ENCODE measurements at regions not wholly inside any gene's neighbourhood (a gene's known extent, or its start where the extent isn't known, plus 50 kb on each side); places are given as distances from the start of the nearest gene placed in this dataset.

DNA sequence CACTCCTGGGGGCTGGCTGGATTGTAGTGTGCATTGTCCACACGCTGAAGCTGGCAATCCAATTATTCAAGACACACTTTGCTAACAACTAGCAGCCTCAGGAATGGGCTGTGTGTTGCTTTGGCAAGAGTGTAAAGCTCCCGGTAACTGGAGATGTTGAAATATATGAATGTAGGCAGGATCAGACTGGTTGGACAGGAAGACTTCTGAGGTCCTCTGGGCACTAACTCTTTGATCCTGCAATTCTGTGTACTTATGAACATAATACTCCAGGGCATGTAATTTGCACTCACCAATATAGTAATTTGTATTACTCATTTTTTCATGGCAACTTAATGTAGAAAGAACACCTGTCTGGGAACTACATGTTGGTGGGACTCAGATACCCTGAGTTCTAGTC is 106.7 kb upstream of the SLC28A3 start:
- in situ Hi-C loops (cut with HindIII; ENCODE audit: low sequenced_read_pairs) = no loop called here

DNA sequence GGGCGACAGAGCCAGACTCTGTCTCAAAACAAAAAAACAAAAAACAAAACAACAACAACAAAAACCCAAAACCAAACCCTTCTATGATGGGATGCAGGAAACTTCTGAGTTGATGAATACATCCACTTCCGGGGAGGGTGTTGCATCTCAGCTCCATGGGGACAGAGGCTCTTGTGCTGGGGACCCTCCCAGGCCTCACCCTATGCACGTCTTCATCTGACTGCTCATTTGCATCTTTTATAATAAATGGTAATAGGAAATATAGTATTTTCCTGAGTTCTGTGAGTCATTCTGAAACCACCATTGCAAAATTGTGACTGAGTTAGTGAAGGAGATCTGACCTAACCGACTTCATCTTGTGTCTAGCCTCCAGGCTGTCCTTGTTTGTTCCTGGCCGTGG is 109.5 kb upstream of the SLC28A3 start:
- in situ Hi-C loops (cut with HindIII; ENCODE audit: low sequenced_read_pairs) = loop anchor here (25.0 kb wide), 1 partner anchor 937 kb away; no protein-coding TSS in a partner anchor

DNA sequence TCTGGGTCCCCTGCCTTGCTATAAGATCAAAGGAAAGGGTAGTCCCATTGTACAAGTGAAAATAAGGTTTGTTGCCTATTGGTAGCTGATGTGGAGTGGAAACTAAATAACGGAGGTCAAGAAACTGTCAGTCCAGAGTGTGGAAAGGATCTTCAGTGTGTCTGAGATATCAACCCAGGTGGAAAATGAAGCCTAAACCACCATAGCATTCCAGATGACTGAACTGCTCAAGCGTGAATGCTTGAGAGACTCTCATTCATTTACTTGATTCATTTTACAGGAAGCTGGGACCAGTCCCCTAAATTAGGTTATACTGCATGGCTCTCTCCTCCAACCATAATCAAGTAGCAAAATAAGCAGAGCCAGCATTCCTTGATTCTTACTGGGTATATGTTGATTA is 116.0 kb upstream of the SLC28A3 start:
- in situ Hi-C loops (cut with HindIII; ENCODE audit: low sequenced_read_pairs) = loop anchor here (25.0 kb wide), 1 partner anchor 931 kb away; no protein-coding TSS in a partner anchor

DNA sequence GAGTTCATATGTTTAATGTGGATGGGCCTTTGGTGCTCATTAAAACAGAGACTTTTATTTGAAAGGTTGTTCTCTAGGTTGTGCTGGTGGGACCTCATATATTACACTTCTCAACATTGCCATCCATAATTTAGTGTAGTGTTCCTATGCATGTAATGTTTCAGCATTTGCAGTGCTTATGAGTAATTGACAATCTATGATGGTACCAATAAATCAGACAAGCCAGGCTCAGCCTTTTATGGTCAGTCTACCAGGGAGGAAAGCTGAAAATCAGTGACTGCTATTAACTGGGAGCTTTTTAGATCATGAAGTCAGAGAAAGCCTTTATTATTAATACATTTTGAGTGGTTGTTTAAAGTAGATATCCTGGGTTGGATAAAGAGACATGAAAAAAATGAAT is 120.1 kb upstream of the SLC28A3 start:
- in situ Hi-C loops (cut with HindIII; ENCODE audit: low sequenced_read_pairs) = loop anchor here (25.0 kb wide), 1 partner anchor 927 kb away; no protein-coding TSS in a partner anchor

DNA sequence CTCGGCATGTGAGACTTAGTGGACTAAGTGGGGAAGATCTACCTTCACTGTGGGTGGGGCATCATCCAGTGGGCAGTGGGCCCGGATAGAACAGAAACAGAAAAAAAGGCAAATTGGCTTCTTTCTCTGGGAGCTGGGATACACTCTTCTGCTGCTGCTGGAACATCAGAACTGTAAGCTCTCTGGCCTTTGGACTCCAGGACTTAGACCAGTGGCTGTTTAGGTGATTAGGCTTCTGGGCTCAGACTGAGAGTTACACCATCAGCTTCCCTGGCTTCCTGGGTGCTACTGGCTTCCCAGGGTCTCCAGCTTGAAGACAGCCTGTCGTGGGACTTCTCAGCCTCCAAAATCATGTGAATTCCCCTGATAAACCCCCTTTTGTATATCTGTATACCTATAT is 122.7 kb upstream of the SLC28A3 start:
- in situ Hi-C loops (cut with HindIII; ENCODE audit: low sequenced_read_pairs) = loop anchor here (25.0 kb wide), 1 partner anchor 924 kb away; no protein-coding TSS in a partner anchor

DNA sequence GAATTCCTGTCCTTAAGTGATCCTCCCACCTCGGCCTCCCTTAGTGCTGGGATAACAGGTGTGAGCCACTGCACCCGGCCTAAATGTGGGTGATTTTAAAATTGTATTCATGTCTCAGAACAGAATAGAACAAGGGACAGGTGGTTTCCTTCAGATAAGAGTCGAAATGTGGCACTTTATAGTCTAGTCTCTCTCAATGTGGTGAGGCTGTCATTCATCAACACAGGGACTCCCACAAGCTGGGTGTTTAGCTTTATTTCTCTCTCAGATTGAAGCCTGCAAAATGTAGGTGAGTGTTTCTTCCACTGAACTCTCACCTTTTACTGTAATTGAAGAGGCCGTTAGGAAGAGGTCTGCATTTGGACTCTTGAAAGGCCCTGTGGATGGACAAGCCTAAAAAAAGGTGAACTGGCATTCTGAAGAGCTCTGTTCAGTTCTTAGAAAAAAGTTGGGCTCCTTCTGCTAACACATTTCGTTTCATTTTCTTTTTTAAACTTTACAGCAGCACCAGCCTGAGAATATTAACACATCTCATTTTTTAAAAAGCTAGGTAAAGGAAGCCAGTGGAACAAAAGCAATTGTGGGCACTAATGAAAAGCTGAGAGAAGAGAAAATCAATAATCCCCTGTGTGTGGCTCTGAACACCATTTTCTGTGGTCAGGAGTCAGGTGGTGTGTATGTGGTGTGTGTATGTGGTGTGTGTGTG is 126.2 kb upstream of the SLC28A3 start:
- in situ Hi-C loops (cut with HindIII; ENCODE audit: low sequenced_read_pairs) = loop anchor here (25.0 kb wide), 1 partner anchor 921 kb away; no protein-coding TSS in a partner anchor

DNA sequence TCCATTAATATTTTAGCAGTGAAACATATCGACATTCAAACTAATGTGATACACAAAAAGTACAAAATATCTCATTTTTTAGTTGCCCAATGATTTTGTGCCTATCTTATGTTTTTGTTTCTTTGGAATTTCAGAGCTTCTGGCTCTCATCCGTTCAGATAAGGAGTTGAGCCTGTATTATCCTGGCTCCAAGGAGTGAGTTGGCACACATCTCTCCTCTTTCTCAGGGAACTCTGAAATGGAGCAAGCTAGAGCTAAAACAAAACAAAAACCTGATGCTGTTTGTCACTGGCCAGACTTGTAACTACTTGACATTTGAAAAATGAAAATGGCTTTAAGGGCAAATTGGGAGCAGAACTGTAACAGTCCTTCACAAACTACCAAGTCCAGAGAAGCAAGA is 131.3 kb upstream of the SLC28A3 start:
- in situ Hi-C loops (cut with HindIII; ENCODE audit: low sequenced_read_pairs) = loop anchor here (25.0 kb wide), 1 partner anchor 915 kb away; no protein-coding TSS in a partner anchor

DNA sequence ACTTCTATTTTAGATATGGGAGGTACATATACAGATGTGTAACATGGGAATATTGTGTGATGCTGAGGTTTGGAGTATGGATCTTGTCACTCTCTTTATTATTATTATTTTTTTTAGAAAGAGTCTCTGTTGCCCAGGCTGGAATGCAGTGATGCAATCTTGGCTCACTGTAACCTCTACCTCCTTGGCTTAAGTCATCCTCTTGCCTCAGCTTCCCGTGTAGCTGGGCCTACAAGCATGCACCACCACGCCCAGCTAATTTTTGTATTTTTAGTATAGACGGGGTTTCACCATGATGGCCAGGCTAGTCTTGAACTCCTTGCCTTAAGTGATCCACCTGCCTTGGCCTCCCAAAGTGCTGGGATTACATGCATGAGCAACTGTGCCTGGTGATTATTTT is 138.4 kb upstream of the SLC28A3 start:
- in situ Hi-C loops (cut with HindIII; ENCODE audit: low sequenced_read_pairs) = no loop called here

DNA sequence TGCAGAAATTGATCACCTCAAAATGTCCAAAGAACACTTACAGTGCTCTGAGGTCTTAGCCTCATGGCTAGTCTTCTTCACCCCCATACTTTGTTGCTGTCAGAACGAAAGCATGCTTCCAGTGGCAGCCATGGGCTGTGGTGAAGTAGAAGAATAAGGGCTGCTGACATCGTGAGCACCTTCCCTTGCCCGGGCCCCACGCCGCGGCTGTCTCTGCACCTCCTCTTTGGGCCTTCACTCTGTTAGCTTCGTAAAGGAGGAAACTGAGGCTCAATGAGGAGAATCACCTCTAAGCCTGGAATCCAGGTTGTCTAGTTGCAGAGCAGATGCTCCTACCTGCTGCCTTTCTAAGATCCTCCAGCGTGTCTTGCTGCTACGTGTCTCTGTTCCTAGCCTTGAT is 139.5 kb upstream of the SLC28A3 start:
- in situ Hi-C loops (cut with HindIII; ENCODE audit: low sequenced_read_pairs) = no loop called here

DNA sequence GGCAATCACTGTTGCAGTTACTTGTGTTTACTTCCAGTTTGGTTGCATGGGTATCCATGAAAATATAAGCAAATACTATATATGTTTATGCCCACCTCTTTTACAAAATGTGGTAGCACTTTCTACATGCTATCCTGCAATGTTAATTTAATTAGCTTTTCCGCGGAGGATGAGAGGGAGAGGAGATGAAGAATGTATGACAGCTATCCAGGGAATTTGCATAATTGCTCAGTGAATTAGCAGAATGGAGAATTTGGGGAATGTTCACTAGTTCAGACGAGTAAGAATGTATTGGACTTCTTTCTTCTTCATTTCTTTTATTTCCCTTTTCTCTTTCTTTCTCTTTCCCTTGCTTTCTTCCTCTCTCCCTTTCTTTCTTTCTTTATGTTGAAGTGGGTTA is 140.7 kb upstream of the SLC28A3 start:
- in situ Hi-C loops (cut with HindIII; ENCODE audit: low sequenced_read_pairs) = no loop called here

DNA sequence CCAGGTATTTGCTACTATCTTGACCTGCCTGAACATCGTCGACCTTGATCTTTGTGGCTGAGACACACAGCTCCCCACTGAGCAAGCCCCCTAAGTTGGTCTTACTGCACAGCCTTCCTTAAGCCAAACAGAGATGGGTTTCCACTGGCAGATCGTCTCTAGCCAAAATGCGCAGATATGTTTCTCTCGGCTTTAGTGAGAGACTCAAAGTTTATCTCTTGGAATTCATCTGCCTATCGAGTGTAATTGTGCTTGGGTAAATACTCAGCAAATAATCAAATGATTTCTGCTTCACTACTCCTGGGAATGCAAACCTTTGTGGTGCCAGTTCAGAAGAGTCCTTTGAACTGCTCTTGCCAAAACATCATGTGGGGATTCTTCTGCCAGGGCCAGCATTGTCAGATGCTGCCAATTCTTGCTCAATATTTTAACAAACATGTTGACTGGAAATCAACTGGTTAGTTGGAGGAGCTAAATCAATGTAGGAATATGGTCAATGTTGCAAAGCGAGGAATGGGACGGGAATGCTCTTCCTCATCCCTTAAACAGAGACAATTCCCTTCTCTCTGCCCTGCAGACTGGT is 141.2 kb upstream of the SLC28A3 start:
- in situ Hi-C loops (cut with HindIII; ENCODE audit: low sequenced_read_pairs) = no loop called here

DNA sequence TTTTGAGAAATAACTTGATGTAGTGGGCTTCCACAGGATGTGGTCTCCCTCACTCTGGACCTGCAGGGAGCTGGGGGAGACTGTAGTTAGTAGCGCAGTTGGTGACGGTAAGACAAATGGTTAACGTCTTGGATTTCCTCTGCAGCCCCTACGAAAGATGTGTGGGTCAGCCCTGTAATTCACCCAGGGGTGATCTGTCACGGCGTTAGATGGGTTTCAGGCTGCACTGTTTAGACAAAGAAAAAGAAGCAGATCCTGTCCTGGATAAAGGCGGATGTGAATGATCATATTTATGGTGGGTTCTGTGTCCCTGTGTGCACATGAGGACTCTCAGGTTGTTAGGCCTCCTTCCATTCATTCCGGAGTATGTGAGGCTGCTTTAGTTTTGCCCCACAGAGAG is 142.0 kb upstream of the SLC28A3 start:
- in situ Hi-C loops (cut with HindIII; ENCODE audit: low sequenced_read_pairs) = no loop called here

DNA sequence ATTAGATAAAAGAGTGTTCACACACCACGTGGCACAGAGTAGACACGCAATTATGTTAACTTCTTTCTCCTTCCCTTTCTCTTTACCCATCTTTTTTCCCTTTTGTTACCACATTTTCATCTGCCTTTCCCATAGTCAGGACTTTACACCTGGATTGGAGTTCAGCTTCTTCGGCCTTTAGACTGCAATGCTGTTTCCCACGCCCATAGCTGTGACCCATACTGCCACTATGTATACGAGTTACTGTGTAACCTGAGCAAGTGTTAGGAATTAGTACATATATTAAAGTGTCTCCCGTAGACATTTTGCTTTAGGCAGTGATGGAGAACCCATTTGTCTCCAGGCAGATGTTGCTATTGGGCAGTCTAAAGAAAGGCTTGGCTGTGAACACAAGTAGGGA is 143.6 kb upstream of the SLC28A3 start:
- in situ Hi-C loops (cut with HindIII; ENCODE audit: low sequenced_read_pairs) = no loop called here

DNA sequence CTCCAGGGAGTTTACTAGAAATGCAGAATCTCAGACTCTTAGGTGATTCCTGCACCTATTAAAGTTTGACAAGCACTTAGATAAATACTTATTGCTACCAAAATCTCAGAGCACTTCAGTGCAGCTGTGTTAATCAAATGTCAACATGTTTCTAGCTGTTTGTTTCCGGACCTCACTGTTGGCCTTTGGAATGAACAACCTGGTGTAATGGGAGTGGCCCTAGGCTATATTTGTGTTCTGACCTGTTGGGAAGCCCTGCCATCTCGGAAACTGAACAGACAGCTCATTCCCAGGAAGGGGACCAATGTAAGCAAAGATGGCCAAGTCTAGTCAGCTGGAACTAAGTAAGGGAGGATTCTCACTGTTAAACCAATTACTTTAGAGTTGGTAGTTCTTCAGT is 145.0 kb upstream of the SLC28A3 start:
- in situ Hi-C loops (cut with HindIII; ENCODE audit: low sequenced_read_pairs) = no loop called here

DNA sequence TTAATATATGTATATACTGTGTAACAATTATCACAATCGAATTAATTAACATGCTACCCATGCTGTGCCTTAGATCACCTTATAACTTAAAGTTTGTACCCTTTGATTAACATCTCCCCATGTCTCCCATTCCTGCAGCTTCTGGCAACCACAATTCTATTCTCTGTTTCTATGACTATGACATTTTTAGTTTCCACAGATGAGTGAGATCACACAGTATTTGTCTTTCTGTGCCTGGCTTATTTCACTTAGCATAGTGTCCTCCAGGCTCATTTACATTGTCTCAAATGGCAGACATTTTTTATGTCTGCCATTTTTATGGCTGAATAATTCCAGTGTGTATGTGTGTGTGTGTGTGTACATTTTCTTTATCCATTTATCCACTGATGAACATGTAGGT is 146.1 kb upstream of the SLC28A3 start:
- in situ Hi-C loops (cut with HindIII; ENCODE audit: low sequenced_read_pairs) = no loop called here

DNA sequence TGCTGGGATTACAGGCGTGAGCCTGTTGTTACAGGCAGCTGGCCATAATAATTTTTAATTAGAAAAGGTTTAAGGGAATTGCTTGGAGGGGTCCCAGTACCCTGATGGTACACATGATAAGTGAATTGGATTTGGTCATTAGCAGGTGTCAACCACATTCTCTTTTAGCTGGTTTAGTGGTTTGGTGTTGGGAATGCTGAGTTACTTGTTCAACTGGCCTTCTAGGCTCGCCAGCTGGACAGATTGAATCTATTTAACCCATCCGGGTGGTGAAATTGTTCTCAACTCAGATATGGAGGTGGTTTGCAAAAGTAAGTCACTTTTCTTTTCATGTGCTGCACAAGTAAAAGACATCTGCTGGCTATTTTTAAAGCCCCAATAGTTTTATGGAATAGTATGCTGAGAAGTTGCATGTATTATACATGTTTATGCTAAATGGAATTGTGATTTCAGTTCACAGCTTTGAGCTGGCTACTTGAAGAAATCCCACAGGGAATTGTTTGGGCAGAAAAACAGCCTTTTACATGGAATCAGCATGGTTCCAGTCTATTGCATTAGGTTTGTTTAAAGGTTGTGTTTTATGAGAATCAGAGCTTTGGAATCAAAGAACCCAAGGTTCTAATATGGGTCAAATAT is 149.8 kb upstream of the SLC28A3 start:
- in situ Hi-C loops (cut with HindIII; ENCODE audit: low sequenced_read_pairs) = no loop called here

DNA sequence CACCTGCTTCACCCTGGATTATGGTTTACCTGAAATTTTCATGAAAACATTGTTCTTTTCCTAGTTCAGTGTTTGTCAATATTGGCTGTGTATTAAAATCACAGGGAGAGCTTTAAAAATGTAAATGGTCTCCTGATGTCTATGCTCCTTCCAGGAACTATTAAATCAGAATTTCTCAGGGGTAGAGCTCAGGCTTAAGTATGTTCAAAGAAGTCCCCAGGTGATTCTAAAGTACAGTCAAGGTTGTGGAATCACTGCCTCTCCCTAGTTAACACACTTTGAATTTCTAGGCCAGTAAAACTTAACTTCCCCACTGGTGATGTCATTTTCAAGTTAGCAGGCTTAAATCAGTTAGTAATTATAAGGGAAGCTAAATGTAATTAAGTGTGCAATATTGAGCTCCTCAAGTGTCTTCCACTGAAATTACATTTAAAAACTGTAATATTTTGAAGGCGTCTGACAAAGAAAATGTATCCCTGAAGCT is 150.3 kb upstream of the SLC28A3 start:
- in situ Hi-C loops (cut with HindIII; ENCODE audit: low sequenced_read_pairs) = no loop called here

DNA sequence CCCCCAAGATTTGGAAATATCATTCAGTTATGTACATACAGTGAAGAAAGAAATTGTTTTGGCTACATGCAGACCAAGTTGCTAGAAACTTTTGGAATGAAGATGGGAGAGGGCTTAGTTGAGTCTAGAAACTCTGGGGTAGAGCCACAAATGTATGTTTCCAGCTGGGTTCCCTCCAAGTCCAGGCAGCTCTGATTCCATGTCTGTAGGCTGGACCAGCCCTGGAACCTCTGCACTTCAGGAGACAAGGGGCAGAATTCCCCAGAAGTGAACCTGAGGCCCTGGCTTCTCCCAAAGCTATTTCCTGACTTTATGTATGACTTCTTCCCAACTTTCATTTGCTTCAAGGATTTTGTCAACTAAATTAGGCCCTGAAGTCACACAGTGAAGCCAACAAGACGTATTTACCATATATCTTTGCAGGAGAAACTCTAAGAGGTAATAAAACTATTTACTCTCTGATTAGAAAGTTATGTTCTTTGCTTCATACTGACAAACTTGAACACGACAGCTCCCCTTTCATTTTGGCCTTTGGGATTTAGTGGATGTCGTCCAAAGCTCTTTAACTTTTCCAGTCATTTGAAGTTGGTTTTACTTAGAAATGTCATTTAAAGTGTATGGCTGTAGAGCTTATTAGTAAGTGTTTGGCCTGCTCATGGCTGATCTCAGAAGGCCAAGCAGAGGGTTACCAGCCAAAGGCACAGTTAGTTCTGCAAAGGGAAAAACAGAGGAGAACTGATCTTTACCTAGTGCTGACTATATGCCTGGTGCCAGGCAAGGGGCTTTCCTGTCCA is 152.0 kb upstream of the SLC28A3 start:
- in situ Hi-C loops (cut with HindIII; ENCODE audit: low sequenced_read_pairs) = no loop called here

DNA sequence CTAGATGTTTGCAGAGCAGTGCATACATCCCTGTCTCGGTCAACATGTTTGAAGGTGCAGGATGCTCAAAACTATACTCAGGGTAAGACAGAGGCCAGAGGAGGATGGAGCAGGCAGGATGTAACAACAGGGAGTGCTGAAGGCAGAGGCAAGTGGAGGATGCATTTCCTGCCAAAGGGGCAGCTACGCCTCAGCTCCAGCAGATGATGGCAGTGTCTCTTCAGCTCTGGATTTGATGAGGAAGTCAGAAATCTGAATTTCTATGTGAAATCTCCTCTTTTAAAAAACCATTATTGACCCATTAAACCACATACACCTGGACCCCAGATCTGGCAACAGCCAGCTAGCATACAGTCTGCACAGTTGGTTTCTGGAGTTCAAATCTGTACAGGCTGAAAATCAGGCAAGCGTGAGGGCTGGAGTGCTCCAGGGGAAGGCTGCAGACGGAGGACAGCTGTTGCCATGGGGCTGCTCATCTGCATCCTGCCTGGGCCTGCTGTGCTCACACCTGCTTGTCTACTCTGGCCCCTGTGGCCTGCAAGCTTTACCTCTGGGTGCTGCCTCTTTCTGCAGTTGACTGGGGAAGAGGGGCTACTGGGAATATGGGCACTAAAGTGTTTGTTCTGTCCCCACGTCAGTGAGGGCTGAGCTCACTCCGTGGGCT is 152.9 kb upstream of the SLC28A3 start:
- in situ Hi-C loops (cut with HindIII; ENCODE audit: low sequenced_read_pairs) = no loop called here

DNA sequence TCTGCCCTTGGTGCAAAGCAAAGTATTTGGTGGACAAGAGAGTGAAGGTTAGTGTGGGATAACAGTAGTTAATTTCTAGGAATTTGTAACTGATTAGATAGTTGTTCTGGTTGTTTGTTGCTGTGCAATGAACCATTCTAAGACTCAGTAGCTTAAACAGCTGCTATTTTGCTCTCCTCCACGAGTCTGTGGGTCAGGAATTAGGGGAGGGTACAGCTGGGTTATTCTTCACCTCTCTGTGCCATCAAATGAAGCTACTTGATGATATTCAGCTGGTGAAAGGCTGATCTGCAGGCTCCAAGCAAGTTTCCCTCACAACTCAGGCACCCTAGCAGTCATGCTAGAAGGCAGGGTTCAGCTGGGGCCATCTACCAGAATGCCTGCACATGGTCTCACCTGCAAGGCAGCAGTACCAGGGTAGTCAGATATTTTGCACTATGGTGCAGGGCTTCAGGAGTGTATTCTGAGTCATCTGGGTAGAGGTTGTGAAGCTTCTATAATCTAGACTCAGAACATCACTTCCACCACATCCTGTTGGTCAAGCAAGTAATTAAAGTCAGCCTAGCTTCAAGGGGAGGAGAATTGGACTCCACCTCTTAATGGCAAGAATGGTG is 159.5 kb upstream of the SLC28A3 start:
- in situ Hi-C loops (cut with HindIII; ENCODE audit: low sequenced_read_pairs) = no loop called here

All from endothelial cell of hepatic sinusoid (primary cell).